ENCODE measurements at regions not wholly inside any gene's neighbourhood (a gene's known extent, or its start where the extent isn't known, plus 50 kb on each side); places are given as distances from the start of the nearest gene placed in this dataset.

DNA sequence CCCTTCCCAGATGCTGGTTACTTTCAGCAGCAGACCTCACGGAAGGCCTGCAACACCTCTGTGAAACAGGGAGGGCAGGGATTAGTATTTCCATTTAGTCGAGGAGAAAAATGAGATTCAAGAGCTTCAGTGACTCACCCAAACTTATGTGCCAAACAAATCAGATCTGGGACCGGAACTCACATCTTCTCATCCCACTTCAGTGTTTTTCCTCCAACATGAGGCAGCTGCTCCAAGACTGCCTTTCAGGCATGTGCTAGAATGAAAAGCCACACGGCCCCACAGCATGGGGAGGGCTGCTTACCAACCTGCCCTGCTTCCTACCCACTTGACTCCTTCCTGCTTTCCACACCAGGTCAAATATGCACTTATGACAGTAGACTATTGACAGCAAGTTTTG is 129.4 kb upstream of the SLC24A5 start:
- TF ChIP-seq, protein P1, sequence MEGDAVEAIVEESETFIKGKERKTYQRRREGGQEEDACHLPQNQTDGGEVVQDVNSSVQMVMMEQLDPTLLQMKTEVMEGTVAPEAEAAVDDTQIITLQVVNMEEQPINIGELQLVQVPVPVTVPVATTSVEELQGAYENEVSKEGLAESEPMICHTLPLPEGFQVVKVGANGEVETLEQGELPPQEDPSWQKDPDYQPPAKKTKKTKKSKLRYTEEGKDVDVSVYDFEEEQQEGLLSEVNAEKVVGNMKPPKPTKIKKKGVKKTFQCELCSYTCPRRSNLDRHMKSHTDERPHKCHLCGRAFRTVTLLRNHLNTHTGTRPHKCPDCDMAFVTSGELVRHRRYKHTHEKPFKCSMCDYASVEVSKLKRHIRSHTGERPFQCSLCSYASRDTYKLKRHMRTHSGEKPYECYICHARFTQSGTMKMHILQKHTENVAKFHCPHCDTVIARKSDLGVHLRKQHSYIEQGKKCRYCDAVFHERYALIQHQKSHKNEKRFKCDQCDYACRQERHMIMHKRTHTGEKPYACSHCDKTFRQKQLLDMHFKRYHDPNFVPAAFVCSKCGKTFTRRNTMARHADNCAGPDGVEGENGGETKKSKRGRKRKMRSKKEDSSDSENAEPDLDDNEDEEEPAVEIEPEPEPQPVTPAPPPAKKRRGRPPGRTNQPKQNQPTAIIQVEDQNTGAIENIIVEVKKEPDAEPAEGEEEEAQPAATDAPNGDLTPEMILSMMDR (IDR thresholded peaks at IDR 0.05), result no peak
- TF ChIP-seq POLR2A (IDR thresholded peaks at IDR 0.05), result no peak
- TF ChIP-seq EP300 (IDR thresholded peaks at IDR 0.05), result no peak
